ENCODE measurements at regions not wholly inside any gene's neighbourhood (a gene's known extent, or its start where the extent isn't known, plus 50 kb on each side); places are given as distances from the start of the nearest gene placed in this dataset.

DNA sequence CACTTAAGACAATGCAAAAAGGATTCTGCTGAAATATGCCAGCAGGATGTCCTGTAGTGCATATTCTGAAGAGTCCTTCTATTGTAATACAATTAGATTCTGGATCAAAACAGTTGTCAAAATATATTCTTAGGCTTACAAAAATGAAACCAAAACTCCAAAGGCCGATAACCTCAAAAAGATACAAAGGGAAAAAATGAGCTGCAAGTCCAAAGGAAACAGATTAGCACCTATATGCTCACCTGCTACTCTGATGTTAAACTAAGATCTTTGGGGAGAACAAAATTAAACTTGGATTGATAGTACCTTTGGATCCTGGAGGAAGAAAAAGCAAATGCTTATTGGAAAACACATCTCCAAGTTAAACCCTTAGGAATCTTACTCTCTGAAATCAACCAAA, 397.1 kb downstream of the SPATA31D1 start:
- no peak overlapping the region for H3K4me3 ChIP-seq (ENCODE audit: low read depth, low read length)
- no peak overlapping the region for H3K27ac ChIP-seq (ENCODE audit: low read depth)
- no peaks in the 10 kb centered on the region for H3K36me3 ChIP-seq (ENCODE audit: insufficient read depth)
- H3K4me1 ChIP-seq (ENCODE audit: insufficient read depth), result no peaks in the 10 kb centered on the region
- no peak for DNase-seq (ENCODE audit: extremely low spot score)
- 88% methylated on average over 1 of the region's 1 CpG for WGBS

DNA sequence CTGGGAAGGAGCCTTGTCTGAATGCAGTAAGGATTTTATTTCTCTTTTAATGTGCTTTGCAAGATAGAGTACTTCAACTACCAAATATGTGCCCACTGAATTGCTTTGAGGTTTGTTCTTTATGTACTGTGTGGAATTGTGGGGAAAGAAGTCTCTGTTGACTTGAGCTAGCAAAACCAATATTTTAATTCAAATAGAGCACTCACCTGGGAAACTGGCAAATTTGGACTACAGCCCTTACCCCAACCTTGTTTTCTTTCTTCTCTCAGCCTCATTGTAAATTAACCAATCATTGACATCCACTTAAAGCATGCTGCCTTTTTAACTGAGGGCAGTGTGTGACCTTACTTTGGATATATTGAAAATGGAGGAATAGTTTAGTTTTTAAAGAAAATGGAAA, 409.0 kb downstream of the SPATA31D1 start:
- DNase-seq (ENCODE audit: extremely low spot score), result no peak

DNA sequence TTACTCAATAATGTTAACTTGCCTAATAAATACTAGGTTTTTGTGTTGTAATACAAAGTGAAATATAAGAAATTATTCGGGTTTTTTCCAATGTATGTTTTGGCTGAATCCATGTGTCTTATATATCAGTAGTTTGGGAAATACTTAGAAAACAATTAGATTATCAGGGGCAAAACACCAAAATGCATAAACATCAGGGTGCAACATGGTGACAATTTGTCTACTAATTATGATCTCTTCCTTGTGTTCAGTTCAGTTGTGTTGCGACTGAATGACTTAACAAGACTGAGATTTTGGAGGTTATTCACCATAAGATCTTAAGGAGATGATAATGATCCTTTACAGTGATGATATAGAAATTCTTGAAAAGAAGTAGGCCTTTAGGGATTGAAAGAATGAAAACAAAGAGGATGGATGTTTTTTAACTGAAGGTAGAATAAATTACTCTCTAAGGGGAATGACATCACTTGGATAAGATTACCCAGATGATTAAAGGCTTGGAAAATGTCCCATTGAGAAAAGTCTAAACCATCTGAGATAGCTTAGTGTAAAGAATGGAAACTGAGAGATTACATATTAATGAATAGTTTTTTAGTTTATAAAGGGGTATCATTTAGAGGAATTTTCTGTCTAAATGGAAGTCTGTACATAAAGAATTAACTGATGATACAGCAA, 415.8 kb downstream of the SPATA31D1 start:
- WGBS, result 86% methylated on average over 2 of the region's 2 CpGs
- no peaks in the 10 kb centered on the region for H3K4me1 ChIP-seq (ENCODE audit: insufficient read depth)
- H3K36me3 ChIP-seq (ENCODE audit: insufficient read depth), result no peaks in the 10 kb centered on the region
- H3K27ac ChIP-seq (ENCODE audit: low read depth), result no peak overlapping the region
- peak; percentile 31 for DNase-seq (ENCODE audit: extremely low spot score)
- no peak overlapping the region for H3K4me3 ChIP-seq (ENCODE audit: low read depth, low read length)

More for the DNA sequence above, 409.0 kb downstream of the SPATA31D1 start:
- H3K27ac ChIP-seq (ENCODE audit: low read depth), result no peak overlapping the region
- H3K4me3 ChIP-seq (ENCODE audit: low read depth, low read length), result no peak overlapping the region
- H3K4me1 ChIP-seq (ENCODE audit: insufficient read depth), result no peaks in the 10 kb centered on the region
- H3K36me3 ChIP-seq (ENCODE audit: insufficient read depth), result no peaks in the 10 kb centered on the region

DNA sequence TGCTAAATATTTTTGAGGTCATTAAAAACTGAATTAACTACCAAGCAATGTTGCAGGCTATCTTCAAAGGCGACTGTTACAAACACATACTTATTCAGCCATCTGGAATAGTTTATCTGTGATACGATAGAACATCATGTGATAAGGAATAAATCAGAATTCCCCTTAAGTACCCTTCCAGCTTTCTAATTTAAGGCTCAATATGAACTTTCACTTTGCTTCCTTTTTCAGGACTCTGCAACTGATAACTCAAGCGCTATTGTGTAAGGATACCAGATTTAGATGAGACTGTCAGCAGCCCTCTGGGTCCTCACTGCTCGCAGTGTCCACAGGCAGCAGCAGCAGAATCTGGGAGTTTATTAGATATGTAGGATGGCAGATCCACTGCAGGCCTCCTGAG, 416.3 kb downstream of the SPATA31D1 start:
- Histone ChIP-seq H3K27ac (ENCODE audit: low read depth) (no peak overlapping the region), H3K4me1 (ENCODE audit: insufficient read depth) (no peaks in the 10 kb centered on the region), H3K4me3 (ENCODE audit: low read depth, low read length) (no peak overlapping the region), H3K36me3 (ENCODE audit: insufficient read depth) (no peaks in the 10 kb centered on the region)
- WGBS, result 36% methylated on average over 4 of the region's 4 CpGs
- peak; percentile 13 for DNase-seq (ENCODE audit: extremely low spot score)

DNA sequence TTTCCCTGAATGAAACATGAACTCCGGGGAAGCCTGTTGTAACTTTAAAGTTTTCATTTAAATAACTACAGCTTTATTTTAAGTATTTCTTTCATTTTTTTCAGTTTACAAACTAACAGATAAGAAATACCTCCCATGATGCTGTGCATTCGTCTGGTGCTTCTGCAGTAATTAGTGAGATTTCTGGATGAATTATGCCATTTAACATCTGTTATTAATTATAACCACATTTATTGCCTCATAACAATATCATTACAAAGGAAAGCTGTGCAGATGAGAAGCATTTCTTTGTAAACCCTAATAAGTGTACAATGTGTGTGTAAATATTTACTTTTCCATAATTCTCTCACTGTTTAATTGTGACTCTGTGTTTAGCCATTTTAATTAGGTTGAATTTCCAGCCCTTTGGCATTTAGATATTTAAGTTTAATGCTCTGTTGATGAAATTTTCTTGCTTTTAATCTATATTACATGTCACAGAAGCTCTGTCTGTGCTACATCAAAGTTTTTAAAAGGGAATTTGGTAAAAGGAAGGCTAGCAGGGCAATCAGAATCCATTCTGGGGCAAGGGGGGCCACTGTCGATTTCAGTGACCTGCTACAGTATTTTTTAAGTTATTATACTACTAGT, 418.0 kb downstream of the SPATA31D1 start:
- WGBS, result 69% methylated on average over 3 of the region's 3 CpGs
- H3K27ac ChIP-seq (ENCODE audit: low read depth), result no peak overlapping the region
- no peaks in the 10 kb centered on the region for H3K36me3 ChIP-seq (ENCODE audit: insufficient read depth)
- H3K4me3 ChIP-seq (ENCODE audit: low read depth, low read length), result no peak overlapping the region
- DNase-seq (ENCODE audit: extremely low spot score), result no peak
- H3K4me1 ChIP-seq (ENCODE audit: insufficient read depth), result no peaks in the 10 kb centered on the region

DNA sequence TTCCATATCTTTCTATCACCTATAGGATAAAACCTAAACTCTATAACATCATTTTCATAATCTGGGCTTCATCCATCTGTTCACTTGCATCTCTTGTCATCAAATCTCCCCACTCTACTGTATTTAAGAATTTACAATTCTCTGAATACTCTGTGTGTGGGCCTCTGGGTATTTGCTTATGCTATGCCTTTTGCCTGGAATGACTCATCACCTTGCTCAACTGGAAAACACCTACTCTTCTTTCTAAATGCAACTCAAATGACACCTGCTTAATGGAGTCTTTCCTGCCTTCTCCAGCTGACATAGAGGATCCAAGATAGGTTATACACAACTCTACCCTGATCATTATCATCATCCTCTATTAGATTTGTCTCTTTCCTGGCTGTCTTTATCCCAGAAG, 421.7 kb downstream of the SPATA31D1 start:
- Histone ChIP-seq H3K4me3 (ENCODE audit: low read depth, low read length) (no peak overlapping the region), H3K36me3 (ENCODE audit: insufficient read depth) (no peaks in the 10 kb centered on the region), H3K27ac (ENCODE audit: low read depth) (no peak overlapping the region), H3K4me1 (ENCODE audit: insufficient read depth) (no peaks in the 10 kb centered on the region)
- no peak for DNase-seq (ENCODE audit: extremely low spot score)

GRCh38 chr9:82410866-82411265, 422.3 kb downstream of the SPATA31D1 start:
- Histone ChIP-seq H3K4me1 (ENCODE audit: insufficient read depth) (no peaks in the 10 kb centered on the region), H3K27ac (ENCODE audit: low read depth) (no peak overlapping the region), H3K4me3 (ENCODE audit: low read depth, low read length) (no peak overlapping the region), H3K36me3 (ENCODE audit: insufficient read depth) (no peaks in the 10 kb centered on the region)
- DNase-seq (ENCODE audit: extremely low spot score), result no peak

DNA sequence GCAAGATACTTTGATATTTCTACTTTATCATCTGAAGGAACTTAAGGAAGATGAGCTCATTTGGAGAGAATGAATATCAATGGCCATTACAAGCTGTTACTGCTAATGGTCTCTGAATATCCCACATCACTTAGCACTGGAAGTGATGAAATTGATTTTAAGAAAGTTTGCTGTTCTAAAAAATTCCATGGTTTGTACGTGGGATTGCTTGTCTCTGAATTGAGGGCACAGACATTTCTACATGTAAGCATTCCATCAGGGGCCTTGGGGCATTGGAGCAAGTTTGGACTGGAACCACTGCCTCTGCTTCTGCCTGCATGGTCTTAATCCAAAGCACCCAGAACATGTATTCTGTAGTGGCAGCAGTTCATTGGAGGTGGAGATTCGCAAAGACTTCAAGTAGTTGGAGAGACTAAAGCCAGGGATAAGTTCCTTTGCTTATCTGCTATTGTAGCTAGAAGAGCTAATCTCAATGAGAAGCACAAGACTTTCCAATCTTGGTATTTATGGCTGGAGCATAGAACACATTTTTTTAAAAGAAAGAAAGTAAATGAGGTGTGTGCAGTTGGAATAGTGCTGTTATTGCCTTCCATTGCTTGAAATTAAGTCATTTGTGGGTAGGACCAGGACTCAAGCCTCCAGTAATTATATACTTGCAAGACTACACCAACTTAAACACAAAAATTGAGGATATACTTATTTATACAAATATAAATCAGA, 424.2 kb downstream of the SPATA31D1 start:
- Histone ChIP-seq H3K36me3 (ENCODE audit: insufficient read depth) (no peaks in the 10 kb centered on the region), H3K4me1 (ENCODE audit: insufficient read depth) (no peaks in the 10 kb centered on the region), H3K27ac (ENCODE audit: low read depth) (no peak overlapping the region), H3K4me3 (ENCODE audit: low read depth, low read length) (no peak overlapping the region)
- 87% methylated on average over 2 of the region's 2 CpGs for WGBS
- no peak for DNase-seq (ENCODE audit: extremely low spot score)

DNA sequence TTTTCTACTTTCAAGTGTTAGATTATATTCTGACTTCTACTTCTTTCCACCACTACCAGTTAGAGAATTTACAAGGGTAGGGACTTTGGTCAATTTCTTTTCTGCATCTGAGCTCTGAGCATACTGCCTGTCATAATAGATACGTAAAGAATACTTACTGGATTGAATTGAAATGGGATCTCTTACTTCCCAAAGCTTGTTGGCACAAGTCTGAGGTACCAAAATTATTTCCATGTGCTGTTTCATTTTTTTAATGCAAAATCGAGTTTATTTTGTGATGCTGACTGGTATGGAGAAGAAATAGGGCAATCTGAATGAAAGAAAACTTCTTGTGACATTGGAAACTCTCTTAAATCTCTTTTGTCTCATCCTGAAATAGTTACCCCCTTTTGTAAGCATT, 428.9 kb downstream of the SPATA31D1 start:
- Histone ChIP-seq H3K36me3 (ENCODE audit: insufficient read depth) (no peaks in the 10 kb centered on the region), H3K4me1 (ENCODE audit: insufficient read depth) (no peaks in the 10 kb centered on the region), H3K27ac (ENCODE audit: low read depth) (no peak overlapping the region), H3K4me3 (ENCODE audit: low read depth, low read length) (no peak overlapping the region)
- no peak for DNase-seq (ENCODE audit: extremely low spot score)
- 80% methylated on average over 2 of the region's 2 CpGs for WGBS

DNA sequence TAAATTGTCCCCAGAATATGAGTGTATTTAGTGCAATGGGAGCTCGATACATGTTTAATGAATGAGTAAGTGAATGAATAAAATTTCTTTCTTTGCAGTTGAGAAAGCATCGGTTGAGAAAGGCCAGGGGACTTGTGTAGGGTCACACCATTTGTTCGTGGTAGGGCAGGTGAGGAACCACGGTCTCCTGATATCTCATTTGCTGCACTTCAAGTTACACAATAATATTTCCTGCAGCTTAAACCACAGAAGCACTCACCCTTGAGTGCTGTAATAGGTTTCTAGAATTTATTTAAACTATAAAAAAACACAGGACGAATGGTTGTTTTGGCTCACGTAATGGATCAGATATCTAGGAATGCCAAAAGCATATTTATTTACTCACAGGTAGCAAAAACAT, 429.8 kb downstream of the SPATA31D1 start:
- DNase-seq (ENCODE audit: extremely low spot score), result no peak
- H3K27ac ChIP-seq (ENCODE audit: low read depth), result no peak overlapping the region
- no peaks in the 10 kb centered on the region for H3K4me1 ChIP-seq (ENCODE audit: insufficient read depth)
- H3K4me3 ChIP-seq (ENCODE audit: low read depth, low read length), result no peak overlapping the region
- 71% methylated on average over 6 of the region's 6 CpGs for WGBS
- H3K36me3 ChIP-seq (ENCODE audit: insufficient read depth), result no peaks in the 10 kb centered on the region

GRCh38 chr9:82419696-82420486, 431.3 kb downstream of the SPATA31D1 start:
- H3K27ac ChIP-seq (ENCODE audit: low read depth), result no peak overlapping the region
- no peak overlapping the region for H3K4me3 ChIP-seq (ENCODE audit: low read depth, low read length)
- no peaks in the 10 kb centered on the region for H3K36me3 ChIP-seq (ENCODE audit: insufficient read depth)
- 69% methylated on average over 3 of the region's 3 CpGs for whole genome bisulfite sequencing
- peaks cover 2% of the 10 kb centered on the region for H3K4me1 ChIP-seq (ENCODE audit: insufficient read depth)
- no peak for DNase-seq (ENCODE audit: extremely low spot score)

GRCh38 chr9:82421498-82421897, 432.9 kb downstream of the SPATA31D1 start:
- Histone ChIP-seq H3K4me3 (ENCODE audit: low read depth, low read length) (no peak overlapping the region), H3K27ac (ENCODE audit: low read depth) (no peak overlapping the region), H3K36me3 (ENCODE audit: insufficient read depth) (no peaks in the 10 kb centered on the region), H3K4me1 (ENCODE audit: insufficient read depth) (peaks cover 2% of the 10 kb centered on the region)
- DNase-seq (ENCODE audit: extremely low spot score), result no peak
- 49% methylated on average over 6 of the region's 6 CpGs for WGBS

GRCh38 chr9:82423700-82424099, 435.1 kb downstream of the SPATA31D1 start:
- Histone ChIP-seq H3K36me3 (ENCODE audit: insufficient read depth) (no peaks in the 10 kb centered on the region), H3K27ac (ENCODE audit: low read depth) (no peak overlapping the region), H3K4me1 (ENCODE audit: insufficient read depth) (peaks cover 2% of the 10 kb centered on the region), H3K4me3 (ENCODE audit: low read depth, low read length) (no peak overlapping the region)
- no peak for DNase-seq (ENCODE audit: extremely low spot score)
- 89% methylated on average over 4 of the region's 4 CpGs for WGBS
